ENCODE measurements at regions not wholly inside any gene's neighbourhood (a gene's known extent, or its start where the extent isn't known, plus 50 kb on each side); places are given as distances from the start of the nearest gene placed in this dataset.

DNA sequence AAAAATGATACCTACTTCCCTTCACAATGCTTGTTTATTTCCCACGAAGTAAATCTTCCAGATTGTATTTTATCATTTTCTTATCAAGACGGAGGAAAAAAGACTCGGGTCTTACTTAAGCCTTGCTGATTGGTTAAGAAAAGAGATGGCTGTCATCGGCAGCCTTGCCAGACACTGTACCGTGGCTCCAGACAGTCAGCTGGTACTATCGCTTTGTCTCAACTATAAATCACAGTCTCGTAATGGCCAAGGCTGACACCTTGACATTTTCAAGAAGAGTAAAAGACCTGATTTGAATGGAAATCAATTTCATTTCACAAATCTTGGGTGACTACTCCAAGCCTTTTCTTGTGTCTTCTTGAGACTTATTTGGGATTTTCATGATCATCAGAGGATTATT lies 868.0 kb downstream of the USP25 start:
- no peak for DNase-seq

DNA sequence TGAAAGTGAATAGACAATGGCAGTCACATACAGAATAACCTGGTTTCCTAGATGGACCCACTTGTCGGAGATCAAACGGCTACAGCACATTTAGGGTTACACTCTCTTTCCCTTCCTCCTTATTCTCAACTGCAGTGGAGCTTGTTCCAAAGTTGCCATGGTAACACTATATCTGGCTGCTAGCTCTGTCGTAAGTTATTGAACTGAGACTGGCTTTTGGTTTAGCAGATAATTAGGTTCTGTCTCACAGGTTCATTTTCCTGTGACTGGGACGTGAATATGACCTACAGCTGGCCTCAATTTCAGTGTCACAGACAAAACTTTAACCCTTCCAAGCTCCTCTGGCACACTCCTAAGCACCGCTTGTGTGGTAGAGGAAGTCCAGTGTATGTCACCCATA lies 875.8 kb downstream of the USP25 start:
- DNase-seq: no peak

DNA sequence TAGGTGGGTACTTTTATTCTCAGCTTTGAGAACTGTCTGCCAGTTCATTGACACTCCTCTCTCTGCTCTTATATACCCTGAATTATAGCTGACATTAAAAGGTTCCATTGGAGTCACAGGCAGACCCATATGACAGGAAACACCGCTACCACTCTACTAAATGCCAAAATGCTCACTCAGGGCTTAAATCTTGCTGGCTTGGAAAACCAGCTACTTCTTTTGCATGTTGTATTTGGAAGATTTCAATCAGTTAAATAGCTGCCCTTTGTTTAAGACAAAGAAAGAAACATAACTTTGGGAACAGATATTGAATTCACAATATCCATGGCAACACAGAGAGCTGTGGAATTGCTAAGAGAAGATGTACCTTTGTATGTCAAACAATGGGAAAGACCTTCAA lies 876.5 kb downstream of the USP25 start:
- DNase-seq: no peak

DNA sequence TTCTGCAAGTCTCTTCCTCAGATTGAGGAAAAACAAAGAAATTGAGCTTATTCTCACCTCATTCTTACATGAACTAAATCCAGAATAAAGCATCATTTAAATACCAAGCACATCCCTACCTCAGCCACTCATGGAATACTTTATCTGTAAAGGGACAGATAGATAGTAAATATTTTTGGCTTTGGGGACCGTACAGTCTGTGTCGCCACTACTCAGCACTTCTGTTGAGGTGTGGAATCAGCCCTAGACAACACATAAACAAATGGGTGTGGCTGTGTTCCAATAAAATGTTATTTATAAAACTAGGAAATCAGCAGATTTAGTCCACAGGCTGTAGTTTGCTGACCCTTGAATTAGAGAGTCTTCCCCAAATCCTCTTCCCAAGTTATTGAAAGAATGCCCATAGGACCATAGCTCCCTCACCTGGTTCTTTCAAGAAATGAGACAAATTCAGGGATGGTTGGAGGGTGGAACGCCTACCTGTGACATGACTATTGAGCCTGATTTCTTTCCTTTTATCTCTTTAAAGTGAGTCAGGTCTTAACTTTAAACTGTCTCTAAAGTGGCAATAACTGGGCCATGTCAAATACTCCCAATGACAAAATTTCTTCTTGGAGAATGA lies 878.5 kb downstream of the USP25 start:
- DNase-seq: no peak

DNA sequence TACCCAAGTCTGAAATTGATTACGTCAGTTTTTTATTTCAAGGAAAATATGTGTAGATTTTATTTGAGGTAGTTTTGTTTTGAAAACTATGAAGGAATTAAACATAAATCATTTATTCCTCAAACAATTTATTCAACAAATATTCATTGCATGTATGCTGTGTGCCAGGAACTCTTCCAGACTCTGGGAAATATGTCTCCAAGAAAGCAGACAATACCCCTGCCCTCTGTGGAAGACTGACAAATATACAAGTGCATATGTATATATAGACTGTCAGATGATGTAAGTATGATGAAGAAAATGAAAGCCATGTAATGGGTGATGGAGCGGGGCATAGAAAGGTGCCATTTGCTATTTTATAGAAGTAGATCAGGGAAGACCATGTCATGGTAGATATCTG lies 889.5 kb downstream of the USP25 start:
- DNase-seq: no peak

DNA sequence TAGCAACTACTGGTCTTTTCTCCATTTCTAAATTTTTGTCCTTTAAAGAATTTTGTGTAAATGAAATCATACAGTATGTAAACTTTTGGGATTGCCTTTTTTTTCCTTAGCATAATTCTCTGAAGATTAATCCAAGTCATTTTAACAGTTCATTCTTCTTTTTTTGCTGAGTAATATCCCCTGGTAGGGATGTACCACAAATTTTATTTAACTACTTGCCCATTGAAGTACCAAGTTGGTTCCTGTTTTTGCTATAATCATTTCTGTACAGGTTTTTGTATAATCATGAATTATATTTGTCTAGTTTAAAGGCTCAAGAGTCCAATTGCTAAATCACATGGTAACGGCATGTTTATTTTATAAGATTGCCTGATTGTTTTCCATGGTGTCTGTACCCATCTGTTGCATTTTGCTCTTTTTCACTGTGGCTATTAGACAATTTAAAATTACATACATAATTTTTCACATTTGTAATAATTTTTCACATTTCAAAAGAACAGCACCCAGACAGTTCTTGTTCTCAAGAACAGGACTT lies 891.1 kb downstream of the USP25 start:
- DNase-seq: no peak

DNA sequence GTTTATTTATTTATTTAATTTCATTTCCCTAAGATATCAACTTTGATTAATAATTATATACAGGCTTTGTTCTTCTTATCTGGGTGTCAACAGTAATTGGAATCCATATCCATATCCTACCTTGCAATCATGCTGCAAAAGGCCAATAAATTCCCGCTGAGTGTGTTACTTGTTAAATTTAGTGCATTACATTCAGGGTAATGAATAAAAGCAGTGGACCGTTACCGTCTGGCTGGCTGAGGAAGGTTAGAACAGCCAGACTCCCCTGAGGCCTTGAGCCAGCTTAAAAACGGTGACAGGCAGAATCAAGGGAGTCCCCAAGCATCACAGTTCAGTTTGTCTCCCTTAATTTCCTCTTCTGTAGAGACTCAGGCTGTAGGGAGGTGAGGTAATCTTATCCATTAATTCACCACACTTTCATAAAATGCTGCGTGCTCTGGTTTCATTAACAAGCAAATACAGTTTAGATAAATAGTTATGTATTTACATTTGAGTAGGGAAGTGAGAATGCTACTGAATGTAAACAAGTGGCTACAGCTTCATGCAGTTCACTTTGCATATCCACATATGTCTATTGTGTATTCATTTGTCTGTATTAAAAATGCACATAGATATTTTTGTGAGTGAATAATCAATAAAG lies 888.2 kb upstream of the CXADR start:
- no peak for DNase-seq

DNA sequence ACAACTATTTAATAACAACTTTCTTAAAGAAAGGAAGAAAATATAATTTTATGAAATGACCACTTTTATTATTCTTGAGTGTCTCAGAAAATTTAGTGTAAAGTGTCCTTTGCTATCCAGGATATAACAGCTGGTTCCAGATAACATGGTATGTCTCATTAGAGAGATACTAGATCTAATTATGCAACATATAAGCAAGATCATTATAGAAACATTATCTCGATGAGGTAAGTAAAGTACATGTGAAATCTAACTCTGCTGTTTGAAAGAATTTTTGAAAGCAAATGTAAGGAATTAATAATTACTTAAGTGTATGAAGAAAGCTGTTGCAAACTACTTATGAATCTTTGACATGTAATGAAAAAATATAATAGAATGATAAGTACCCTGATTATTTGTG lies 887.4 kb upstream of the CXADR start:
- no peak for DNase-seq

DNA sequence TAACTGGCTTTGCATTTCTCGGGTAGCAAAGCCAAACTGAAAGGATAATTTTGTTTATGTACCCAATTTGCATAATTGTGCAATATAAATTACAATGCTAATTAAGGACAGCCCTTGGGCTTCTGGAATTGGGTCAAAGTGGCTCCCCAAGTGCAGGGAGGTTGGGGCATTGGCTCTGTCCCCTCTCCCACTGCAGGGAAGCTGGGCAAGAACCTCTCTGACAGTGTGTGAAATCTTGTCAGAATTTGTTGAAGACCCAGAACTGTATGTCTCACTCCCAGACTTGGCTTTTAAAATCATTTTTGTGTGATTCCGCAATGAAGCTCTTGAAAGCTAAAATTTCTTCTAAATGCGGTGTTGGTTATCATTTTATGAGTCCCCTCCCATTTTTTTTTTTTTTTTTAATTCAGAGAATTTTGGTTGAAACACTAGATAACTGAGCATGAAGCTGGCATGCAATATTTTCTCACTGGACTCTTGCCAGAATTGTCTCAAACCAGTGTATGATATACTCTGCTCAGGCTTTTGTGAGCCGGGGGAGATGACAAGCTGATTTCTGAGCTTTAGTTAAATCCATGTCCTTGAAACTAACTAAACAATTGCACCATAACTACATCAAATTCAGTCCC lies 878.9 kb upstream of the CXADR start:
- no peak for DNase-seq

DNA sequence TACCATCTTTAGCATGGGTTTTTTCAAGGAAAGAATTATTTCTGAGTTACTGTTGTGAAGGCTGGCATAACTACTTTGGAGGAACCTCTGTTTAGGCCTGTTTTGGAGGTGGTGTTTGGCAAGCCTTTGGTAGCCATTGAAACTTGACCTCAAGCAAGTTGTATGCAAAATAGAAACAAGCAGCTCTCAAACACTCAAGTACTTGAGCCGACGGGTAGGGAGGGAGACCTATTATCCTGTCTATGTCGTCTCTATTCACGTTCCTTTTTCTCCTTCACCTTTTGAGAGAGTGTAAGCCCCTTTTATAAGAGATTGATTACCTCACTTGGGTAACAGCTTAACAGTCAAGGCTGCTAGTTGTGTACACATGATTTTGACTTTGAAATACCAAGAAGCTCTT lies 878.3 kb upstream of the CXADR start:
- DNase-seq: no peak

DNA sequence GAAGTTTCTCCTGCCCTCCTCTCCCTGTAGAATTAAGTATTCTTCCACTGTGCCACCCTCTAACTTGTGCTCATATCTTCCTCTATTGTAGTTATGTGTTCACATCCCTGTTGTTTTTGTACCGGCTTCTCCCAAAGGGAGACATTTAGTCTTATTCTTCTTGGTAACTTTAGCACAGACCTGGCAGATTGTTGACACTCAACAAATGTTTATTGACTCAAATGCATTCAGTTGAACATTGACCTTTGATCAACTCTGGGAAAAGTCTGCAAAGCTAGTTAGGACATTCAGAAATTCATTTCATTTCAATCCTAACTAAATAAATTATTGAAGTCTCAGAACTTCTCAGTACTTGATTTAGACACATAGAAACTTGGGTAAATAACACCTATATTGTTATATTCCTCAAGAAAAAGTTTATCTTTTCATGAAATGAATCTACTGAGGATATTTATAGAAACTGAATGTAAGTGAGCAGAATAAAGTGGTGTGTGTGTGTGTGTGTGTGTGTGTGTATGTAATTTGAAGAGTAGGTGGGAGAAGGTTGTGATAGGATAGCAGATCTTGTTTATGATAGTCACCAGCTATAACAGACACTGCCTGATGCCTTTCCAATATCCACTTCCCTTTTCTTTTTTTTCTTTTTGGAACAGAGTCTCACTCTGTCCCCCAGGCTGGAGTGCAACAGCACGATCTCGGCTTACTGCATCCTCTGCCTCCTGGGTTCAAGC lies 872.4 kb upstream of the CXADR start:
- DNase-seq: no peak

DNA sequence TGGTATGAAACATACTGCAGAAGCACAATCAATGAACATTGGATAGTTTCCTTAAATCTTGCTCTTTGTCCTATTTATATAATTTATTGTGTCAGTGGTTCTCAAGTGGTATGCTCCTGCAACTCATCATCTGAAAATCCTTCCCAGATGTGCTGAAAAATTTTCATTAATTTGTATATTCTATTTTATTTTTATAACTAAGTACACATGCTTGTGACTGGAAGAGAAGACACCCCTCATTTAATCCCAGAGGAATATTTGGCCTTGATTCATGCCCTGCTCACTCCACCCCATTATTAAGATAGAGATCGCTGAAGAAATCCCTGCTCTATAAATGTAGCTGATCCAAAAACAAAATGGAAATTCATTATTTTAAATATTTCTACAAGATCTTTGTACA lies 870.5 kb upstream of the CXADR start:
- no peak for DNase-seq

DNA sequence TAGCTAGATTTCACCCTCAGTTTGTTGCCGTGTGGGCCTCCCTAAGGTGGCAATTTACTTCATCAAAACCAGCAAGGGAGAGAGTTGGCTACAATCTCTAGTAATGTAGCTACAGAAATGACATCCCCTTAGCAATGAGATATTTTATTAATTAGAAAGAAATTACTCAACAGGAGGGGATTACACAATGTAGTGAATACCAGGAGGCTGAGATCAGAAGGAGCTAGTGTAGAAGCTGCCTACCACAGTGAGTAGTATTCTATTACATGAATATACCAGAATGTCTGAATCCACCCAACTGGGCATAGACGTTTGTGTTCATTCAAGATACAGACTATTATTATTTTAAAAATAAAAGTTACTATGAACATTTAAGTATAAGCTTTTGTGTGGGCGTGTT lies 868.2 kb upstream of the CXADR start:
- DNase-seq: no peak

DNA sequence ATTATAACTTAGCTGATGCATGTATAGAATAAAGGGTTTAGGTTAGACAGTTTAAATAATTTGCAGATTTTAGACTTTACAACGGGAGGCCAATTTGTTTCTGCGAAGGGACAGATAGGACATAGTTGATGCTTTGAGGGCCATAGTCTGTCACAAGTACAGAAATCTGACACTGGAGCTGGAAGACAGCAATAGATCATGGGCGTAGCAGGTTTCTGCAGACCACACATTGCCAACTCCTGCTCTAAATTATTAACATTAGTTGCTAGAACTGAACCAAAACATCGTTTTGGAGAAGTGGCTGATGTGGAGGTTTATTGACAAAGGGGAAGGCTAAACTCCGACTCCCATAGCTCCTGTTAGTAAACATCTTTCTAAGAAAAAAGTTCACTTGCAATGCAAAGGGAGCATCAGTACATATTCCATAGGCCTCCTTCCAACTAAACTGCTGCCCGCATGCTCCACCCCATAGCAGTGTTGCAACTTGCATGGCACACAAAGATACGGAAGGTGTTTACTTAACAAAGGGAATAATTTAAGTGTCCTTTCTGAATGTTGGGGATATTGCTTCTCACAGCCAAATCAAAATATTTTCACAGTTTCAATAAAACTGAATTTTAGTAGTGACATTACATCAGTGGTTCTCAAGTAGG lies 862.0 kb upstream of the CXADR start:
- no peak for DNase-seq

DNA sequence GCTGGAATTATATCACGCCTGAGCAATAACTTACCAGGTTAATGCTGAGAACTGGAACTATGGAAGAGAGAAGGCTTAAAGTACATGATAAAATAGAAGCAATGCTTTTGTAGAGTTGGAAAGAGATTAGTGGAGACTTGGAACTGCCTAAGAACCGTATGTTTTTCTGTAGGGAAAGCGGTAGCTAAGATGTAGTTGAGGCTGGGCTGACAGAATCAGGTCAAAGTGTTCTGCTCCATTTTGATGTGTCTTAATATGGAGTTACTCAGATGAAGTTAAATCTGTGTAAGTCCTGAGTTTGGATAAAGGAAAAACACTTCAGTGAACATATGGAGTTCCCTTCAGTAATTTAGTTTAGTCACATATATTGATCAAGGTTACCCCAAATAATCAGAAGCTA lies 860.9 kb upstream of the CXADR start:
- DNase-seq: no peak

DNA sequence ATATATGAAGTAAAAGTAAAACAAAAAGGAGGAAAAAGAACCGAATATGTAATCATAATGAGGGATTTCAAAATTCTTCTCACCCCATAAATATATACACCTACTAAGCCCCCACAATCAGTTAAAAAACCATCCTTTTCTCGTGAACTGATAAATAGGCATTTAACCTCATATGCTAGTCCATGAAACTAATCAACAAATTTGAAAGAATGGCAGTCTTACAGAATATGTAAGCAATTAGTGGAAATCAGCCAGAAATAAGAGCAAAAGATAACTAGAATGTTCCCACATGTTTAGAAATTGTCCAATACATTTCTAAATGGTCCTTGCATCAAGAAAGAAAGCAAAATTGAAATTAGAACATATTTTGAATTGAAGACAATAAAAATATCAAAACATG lies 849.4 kb upstream of the CXADR start:
- no peak for DNase-seq

DNA sequence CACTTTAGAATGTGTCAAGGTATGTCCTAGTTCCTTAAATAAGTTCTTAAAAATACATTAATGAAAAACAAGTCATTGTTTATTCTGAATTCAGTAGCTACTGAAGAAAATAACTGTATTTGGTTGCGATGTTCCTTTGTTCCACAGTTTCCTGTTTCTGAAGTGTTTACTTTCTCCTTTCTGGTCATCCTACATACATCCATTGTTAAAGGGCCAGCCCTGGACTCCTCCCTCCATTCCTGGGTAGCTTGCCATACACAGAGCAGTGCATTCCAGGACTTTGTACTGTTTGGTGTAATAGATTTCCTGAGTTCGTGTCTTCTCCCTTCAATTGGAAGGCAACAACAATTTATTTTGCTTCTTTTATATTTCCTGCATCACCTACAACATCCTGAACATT lies 845.4 kb upstream of the CXADR start:
- DNase-seq: no peak

DNA sequence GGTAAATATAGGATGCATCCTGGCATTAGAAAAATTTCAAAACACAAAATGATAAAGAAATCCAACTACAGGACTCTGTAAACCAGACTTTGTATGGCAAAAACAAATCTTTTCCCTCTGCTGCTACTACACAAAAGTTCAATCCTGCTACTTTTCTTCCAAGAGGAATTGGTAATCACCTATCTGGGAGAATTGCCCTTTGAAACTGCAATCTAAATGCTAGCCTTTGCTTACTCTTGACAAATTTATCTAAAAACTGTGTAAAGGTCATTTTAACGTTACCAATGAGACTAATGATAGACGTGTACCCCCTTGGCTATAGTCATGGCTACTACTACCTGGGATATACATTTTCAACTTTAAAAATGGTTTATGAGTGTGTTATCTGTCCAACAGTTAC lies 837.9 kb upstream of the CXADR start:
- no peak for DNase-seq

DNA sequence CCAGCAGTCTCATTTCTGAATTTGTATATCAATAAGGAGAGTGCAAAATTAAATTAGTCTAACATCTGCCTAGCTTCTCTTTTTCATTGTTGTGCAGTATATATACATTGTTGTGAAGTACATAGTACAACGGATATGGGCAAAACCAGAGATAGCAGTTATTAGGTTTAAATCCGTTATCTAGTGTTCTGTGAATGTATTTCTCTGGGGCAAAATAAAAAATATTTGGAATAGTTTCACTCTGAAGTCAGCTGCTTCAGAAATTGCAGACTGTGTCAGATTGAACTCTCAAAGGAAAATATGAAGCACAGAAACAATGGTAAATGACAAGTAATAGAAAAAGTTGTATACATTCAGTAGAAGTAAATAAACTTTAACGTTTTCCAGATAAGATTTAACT lies 836.5 kb upstream of the CXADR start:
- no peak for DNase-seq

DNA sequence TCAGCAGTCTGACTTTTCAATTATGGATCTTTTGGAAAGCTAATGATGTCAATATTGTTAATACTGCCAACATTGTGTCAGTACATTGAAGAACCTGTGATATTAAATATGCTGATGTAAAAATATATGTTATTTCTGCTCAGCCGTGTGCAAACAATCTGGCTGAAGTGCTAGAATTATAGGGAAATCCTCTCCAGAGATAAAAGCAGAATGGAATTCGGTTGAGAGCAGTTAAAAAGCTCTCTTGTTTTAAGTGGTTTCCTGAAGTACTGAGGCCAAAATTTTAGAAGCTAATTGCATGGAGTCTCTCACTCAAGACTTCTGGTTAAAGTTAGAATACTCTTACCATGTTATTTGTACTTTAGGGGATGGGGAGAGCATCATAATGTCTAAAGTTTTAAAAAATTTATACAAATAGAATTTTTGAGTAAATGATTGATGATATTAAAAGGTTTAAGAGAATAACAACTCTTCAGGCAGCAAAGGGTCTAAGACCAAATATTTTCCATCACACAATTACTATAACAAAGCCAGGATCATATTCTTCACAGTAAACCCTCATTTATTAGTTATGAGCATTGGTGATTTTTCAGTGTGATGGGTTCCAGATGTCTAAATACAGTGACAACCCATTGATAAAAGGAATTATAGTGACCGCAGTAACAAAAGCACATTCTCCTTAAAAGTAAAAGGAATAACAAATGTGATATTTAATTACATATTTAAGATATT lies 834.2 kb upstream of the CXADR start:
- DNase-seq: no peak

DNA sequence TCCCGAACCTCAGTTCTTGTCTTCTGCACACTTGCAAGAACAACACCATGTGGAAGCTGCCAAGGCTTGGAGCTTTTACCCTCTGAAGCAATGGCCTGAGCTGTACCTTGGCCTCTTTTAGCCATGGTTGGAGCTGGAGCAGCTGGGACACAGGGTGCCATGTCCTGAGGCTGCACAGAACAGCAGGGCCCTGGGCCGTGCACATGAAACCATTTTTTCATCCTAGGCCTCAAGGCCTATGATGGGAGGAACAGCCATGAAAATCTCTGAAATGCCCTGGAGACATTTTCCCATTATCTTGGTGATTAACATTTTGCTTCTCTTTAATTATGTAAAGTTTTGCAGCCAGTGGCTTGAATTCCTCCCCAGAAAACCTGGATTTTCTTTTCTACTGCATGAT lies 817.8 kb upstream of the CXADR start:
- DNase-seq: no peak

DNA sequence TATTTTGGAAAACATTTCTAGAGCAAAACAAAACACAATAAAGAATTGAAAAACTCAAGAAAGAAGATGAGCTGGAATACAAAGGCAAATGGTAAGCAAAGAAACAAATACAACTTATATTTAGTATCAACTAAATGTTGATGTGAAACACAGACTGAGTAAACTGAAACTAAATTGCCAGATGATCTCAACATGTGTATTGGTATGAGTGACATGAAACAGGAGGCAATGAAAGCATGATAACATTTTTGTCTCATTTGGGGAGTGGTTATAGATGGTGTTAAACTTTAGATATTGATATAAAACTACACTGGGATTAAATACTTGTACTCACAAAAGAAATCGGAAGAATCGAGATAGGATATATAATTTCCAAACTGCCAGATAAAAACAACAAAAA lies 805.6 kb upstream of the CXADR start:
- no peak for DNase-seq

Data from activated T-cell treated with anti-CD3 and anti-CD28 coated beads, Interleukin-2, amount 50 U/mL, for 1 hour (primary cell).